Epithelial cell of prostate (primary cell): ENCODE measurements at regions not wholly inside any gene's neighbourhood (a gene's known extent, or its start where the extent isn't known, plus 50 kb on each side); places are given as distances from the start of the nearest gene placed in this dataset.

Experiments used
- DNase-seq: peaks from one replicate; pipeline ENCODE4 v3.0.0-alpha.2; 2011; ENCODE audit warnings: low read depth, low spot score
- H3K27ac ChIP-seq: fragments of 450-650 bp; 2 replicates; pipeline ENCODE4 v1.5.1; 2017; ENCODE audit warnings: mild to moderate bottlenecking

DNA sequence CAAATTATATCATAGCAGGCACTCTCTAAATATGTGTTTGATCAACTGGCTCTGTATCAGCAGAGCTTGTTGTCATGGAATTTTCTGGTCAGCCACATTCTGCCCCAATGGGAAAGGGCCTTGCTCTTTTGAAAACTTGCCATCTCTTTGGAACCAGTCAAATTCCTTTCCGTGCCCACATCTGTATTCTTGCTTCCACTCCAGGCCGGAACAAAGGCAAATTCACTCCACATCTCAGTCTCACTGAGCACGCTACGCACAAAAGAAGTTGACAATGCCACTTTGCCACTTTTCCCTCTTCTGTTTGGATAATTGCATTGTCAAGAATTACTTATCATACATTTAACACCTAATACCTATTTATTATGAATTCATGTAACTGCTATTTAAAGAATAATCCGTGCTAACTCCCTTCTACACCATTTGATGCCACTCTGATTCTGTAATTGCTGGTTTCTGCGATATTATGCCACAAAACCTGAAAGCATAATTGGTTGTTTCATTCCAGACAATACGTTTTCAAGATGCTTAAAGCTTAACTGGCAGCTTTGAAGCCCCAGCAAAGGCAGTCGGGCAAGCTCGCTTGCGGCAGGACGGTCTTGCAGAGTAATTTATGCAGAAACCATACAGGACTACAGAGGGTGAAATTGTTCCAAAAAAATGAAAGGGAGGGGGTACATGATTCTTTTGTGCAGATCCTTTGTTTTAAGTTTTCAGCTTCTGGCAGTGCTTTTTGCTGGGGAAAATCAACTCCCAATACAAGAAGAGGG is 277.7 kb downstream of the MSX2 start:
- H3K27ac ChIP-seq, result no peak overlapping the region
- DNase-seq, result no peak

GRCh38 chr5:175001311-175001710 is 276.9 kb downstream of the MSX2 start:
- no peak overlapping the region for H3K27ac ChIP-seq
- DNase-seq, result no peak

DNA sequence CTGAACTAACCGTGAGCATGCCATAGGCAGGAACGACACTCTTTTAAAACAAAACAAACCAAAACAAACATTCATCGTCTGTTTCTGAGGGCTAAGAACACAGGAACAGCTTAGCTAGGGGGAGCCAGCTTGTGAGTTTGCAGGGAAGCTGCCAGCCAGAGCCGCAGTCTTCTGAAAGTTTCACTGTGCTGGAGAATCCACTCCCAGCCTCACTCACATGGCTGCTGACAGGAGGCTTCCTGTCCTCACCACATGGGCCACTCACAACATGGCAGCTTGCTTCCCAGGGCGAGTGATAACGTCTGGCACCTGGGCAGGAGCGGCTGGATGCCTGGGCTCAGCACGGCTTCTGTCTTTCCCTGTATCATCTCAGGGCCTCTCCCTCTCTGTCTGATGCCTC is 275.2 kb downstream of the MSX2 start:
- no peak for DNase-seq
- no peak overlapping the region for H3K27ac ChIP-seq

GRCh38 chr5:174998131-174998730 is 273.8 kb downstream of the MSX2 start:
- no peak for DNase-seq
- H3K27ac ChIP-seq, result no peak overlapping the region

GRCh38 chr5:174997688-174998087 is 273.3 kb downstream of the MSX2 start:
- DNase-seq, result no peak
- H3K27ac ChIP-seq, result no peak overlapping the region

DNA sequence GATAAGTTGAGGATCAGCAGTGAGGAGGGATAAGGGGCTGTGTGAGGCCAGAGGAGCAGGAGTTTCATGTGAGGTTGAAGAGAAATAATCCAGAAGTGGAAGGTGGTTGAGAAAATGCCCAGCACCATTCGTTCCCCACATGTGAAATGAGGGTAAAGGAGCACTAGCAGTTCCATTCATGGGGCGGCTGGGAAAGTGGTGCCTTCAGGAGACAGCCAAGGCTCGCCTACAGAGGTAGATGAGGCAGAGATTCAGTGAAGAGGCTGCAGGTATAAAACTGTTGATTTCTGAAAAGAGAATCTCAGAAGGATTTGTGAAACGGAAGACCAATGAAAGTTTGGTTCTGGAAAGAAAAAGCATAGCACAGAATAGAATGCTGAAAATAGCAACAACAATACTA is 272.6 kb downstream of the MSX2 start:
- DNase-seq, result no peak
- no peak overlapping the region for H3K27ac ChIP-seq

- no peak overlapping the region for H3K27ac ChIP-seq
- no peak for DNase-seq
These were observed 271.4 kb downstream of the MSX2 start for GRCh38 chr5:174995827-174996226.

DNA sequence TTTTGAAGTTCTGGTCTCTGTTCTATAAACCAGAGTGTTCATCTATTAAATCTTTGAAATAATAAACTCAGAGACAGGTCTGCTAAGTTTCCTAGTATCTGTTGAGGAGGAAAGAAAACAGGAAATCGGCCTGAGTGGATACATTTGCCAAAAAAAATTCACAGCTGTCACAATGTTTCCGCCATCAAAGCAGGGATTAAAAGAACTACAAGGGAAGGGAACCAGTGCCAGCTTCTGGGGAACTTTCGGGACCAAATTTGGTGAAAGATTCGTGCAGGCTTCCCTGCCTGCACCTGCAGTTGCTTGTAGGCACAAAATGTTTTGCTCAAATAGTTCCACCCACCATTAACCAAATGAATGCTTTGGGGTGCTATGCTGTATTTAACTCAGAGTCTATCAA is 267.5 kb downstream of the MSX2 start:
- H3K27ac ChIP-seq, result no peak overlapping the region
- DNase-seq, result no peak

DNA sequence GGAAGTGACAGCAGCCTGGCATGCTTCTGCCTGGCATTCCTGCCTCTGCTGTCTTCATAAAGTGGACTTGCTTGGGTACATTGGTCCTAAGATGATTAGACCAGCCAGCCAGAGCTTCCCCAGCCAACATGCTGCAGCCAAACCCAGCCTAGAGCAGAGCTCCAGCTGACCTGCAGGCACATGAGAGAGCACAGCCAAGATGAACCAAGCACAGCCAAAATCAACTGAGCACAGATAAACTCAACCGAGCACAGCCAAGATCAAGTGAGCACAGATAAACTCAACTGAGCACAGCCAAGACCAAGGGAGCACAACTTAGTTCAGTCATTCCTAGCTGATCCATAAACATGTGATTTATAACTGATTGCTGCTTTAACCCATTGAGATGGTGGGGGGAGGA is 266.5 kb downstream of the MSX2 start:
- no peak overlapping the region for H3K27ac ChIP-seq

DNA sequence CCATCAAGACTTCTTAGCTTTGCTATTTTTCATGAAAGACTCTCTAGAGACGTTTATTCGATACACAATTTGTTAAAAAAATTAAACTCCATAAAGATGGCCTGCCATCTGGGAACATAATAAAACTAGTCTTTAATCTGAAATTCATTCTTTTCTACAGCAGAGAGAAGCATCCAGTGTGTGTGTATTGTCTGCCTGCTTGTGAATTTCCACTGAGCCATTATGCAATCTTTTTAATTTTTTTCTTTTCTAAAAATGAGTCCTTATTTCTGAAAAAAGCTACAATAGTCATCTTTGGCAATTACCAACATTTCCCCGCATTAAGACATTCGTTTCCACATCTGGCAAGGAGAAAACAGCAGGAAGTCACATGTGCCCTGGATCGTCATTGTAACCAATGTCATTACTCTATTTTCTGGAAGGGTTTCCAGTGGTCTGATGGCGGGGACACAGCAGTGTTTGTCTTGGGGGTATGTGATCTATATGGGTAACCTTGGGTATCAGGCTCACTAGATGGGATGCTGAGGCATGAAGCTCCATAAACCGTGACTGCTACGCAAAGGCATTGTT is 263.1 kb downstream of the MSX2 start:
- H3K27ac ChIP-seq, result no peak overlapping the region
- DNase-seq, result no peak

More for the DNA sequence above, 266.5 kb downstream of the MSX2 start:
- no peak for DNase-seq

DNA sequence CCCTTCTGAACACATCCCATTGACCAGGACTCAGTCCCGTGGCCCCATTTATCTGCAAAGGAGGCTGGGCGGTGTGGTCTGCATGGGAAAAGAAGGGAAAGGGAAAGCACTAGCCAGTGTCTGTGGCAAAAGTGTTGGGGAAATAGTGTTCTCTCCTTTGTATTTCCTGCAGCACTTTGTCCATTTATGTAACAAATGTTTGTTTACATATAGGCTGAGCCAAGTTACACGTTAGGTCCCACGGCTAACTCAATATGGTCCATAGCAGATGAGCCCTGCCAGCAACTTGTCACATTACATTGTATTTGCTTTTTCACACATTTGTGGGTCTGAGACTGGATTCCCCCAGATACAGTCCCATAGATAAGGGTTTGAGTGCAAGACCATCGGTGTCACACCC is 260.5 kb downstream of the MSX2 start:
- H3K27ac ChIP-seq, result no peak overlapping the region

GRCh38 chr5:174982485-174982884 is 258.1 kb downstream of the MSX2 start:
- DNase-seq, result no peak

More for the DNA sequence above, 260.5 kb downstream of the MSX2 start:
- DNase-seq, result no peak

DNA sequence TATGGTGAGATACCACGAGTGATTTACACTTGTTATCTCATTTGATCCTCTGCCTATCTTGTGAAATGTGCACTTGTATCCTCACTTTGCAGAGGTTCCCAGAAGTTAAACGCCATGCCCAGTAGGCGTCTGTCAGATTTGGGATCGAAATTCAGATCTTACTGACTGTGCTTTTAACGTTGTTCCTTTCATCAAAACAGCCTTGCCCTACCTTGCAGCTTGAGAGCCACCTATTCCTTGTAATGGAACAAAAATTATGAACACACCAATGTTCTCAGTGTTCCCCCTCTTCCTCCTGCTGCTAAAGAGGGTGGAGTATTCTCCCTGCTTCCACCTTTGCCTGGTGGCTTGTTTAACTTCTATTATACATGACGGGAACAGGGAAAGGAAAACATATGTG is 257.0 kb downstream of the MSX2 start:
- DNase-seq, result no peak
- no peak overlapping the region for H3K27ac ChIP-seq

More at GRCh38 chr5:174982485-174982884, 258.1 kb downstream of the MSX2 start:
- H3K27ac ChIP-seq, result no peak overlapping the region

GRCh38 chr5:174980952-174981351 is 256.6 kb downstream of the MSX2 start:
- no peak for DNase-seq
- H3K27ac ChIP-seq, result no peak overlapping the region

- no peak for DNase-seq
- H3K27ac ChIP-seq, result no peak overlapping the region
These were observed 247.9 kb downstream of the MSX2 start for GRCh38 chr5:174972291-174972690.

DNA sequence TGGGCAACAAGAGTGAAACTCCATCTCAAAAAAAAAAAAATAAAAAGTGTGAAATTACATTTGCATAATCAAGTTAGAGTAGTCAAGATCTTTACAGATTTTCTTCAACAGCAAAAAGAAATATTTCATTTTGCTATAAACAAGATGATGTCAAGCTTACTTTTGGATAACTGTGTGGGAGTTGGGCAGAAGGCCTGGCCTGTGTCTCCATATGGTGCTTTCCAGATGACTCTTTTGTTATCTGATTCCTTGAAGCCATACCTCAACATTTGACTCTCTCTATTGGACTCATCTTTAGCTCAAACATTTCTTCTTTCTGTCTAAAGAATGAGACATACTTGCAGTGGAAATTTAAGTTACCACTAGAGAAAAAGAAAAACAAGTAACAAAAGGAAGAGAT is 246.8 kb downstream of the MSX2 start:
- no peak overlapping the region for H3K27ac ChIP-seq
- no peak for DNase-seq

DNA sequence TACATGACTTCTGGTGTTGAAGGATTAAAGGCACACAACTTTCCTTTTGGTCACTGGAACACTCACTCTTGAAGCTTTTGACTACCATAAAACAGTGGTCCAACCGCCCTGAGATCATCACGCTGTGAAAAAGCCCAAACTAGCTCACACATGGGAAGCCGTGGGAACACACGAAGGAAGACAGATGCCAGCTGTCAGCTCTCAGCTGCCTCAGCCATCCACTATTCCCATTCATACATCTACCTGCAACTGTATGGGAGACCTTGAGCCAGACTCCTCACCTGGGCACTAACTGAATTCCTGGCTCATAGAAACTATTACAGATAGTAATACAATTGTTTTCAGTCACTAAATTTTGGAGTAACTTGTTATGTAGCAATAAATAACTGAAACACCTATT is 246.1 kb downstream of the MSX2 start:
- DNase-seq, result no peak

GRCh38 chr5:174953871-174954270 is 229.5 kb downstream of the MSX2 start:
- no peak overlapping the region for H3K27ac ChIP-seq
- no peak for DNase-seq

More for the DNA sequence above, 246.1 kb downstream of the MSX2 start:
- H3K27ac ChIP-seq, result no peak overlapping the region

DNA sequence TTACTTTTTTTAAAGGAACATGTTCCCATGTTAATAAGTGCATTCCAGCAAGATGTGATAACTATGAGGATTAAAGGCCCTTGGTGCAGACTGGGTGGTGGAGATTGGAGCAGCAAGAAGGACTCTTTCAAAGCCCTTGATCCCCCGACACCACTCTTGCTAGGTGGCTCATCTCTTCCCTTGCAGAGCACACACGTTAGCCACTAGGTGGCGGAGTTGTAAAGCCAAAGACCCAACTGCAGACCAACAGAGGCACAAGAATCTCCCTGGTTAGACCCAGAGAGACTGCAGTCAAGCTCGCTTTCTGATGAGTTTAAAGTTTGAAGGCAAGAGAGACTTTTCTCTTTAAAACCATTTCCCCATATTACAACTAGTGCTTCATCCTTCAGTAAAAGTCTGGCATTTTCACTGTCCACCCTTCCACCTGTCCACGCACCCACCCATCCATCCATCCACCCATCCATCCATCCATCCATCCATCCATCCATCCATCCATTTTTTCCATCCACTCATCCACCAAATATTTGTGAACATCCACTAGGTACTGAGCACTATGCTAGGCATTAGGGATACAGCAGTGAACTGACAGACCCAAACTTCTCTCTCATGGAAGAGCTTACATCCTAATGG is 226.9 kb downstream of the MSX2 start:
- DNase-seq, result peak; percentile 18

DNA sequence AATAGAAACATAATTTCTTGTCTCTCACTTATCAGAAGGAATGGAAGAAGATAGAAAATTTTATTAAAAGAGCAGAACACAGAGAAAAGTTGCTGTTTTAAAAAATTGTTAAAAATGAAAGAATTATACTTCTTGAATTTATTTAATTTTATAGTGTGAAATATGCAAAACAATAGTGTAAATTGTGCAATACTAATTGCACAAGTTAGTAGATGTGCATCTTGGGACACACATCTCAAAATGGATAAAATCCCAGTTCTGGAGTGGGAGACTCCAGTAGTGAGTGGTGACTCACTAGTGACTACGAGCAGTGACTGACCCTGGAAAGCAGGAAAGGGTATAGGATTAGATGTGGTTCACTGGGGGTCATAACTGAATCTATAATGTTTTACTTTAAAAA is 223.2 kb downstream of the MSX2 start:
- no peak for DNase-seq
- no peak overlapping the region for H3K27ac ChIP-seq

More for the DNA sequence above, 226.9 kb downstream of the MSX2 start:
- H3K27ac ChIP-seq, result no peak overlapping the region

- DNase-seq, result no peak
- H3K27ac ChIP-seq, result no peak overlapping the region
These were observed 221.5 kb downstream of the MSX2 start for GRCh38 chr5:174945853-174946252.
